NCI-H510A treated with DMSO at 0.1 percent for 48 hours (cell line): ENCODE measurements at regions not wholly inside any gene's neighbourhood (a gene's known extent, or its start where the extent isn't known, plus 50 kb on each side); places are given as distances from the start of the nearest gene placed in this dataset.
A peak's percentile ranks its signal among the peaks of the same experiment; 100 is the strongest.
"Not testable (repeated sequence)": the region's sequence is repeated elsewhere in the genome, so short reads cannot be mapped to it uniquely, and the experiment has no call there.

Experiments used
- DNase-seq: peaks from one replicate; lab custom pipeline; 2025; lab: John Stamatoyannopoulos, UW

DNA sequence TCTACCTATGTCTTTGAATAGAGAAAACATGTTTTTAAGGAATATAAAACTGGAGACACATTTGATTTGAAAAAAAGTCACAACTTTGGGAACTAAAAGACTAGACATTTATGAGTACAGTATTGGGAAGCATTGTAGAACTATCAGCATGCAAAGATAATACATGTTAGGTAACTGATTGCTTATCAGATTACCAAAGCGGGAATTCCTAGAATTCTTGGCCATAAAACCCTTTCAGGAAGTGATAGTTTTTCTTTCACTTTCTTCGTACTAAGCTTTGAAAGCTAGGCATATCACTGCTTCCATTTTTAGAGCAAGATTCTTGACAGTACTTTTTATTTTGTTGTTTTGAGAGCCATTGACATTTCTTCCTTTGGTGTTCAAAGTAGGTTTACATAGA lies 646.6 kb upstream of the PITX2 start:
- DNase-seq: no peak

DNA sequence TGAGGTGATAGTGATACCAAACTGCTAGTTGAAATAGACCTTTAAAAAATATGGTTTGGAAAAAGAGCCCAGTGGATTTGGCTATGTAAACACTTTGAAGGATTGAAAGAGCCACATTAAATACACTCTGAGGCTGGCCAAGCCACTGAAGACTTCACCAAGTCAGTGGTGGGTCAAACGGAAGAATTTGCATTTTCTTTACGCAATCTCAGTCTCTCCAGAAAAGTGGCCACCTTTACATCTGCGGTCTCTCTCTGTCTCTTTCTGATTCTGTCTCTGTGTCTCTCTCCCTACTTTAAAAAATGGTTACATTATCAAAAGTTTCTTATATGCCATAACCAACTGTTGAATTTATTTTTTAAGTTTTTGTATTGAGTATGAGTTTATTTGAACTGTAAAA lies 651.2 kb upstream of the PITX2 start:
- no peak for DNase-seq

DNA sequence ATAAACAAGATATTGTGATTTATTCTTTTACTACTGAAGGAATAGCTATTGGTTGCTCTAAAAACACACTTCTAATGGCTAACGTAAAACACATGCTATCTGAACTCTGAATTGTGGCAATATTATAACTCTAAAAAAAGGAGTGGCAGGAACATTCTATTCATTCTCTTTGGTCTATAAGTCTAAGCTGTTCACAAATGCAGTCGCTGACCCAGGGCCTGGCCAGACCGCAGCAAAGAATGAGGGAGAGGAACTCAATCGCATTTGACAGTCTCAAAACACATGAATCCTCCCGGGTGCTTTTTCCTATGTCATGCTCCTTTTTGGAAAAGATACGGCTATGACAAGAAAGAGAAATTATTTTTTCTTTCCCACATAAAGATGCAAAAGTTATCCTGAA lies 651.6 kb upstream of the PITX2 start:
- DNase-seq: no peak

DNA sequence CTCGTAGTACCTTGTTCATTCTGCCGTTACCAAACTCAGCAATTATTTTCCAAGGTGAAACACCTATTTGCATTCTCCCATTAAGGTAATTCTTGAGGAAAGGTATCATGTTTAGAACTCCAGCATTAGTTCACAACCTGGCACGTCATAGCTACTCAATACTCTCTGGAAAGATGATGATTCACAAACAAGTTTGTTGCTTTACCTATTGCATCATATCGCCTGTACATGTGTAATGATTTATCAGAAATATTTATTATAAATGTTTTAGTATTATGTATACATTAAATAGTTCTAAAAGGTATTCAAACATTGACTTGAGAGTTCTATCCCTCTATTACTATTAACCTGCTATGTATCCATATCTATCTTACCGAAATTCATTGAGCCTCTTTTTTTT lies 658.3 kb upstream of the PITX2 start:
- no peak for DNase-seq

DNA sequence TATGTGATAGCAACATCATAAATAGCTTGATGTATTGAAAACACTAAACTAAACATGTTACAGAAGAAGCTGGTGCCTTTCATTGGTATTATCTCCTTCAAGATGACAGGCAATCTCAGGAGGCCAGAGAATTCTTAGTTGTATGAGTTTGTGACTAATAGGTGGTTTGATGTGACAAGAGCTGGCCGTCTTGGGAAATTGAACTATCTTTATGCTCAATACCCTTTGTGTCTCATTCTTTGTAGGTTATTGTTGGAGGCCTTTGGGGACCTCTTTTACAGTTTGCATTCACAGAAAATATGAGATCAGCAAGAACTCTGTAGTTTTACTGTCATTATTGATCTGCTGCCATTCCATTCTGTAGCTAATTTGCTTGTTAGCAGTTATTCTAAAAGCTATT lies 659.2 kb upstream of the PITX2 start:
- no peak for DNase-seq

DNA sequence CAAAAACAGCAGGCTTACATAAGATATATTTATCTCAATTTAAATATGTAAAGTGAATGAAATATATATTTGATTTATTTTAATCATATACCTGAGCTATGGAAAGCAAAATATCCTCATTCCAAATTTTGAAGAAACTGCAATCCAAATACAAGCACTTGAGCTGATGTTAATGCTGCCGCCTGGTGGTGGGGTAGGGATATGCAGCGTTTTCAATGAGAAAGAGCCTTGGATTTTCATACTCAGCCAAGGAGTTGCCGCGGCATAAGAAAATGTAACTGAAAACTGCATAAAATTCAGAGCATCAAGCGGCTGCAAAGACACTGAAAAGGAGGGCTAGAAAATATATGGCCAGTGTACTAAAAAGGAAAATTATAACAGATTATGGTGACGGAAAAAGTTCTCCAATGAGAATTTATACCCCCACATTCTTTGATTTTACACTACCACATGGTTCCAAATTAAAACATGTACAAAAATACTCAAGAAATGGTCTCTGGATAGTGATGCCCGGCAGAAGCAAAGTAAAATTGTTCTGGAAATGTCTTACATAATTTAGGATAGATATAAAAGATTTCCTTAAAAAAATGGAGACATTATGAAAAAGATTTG lies 660.3 kb upstream of the PITX2 start:
- peak; percentile 9 for DNase-seq

DNA sequence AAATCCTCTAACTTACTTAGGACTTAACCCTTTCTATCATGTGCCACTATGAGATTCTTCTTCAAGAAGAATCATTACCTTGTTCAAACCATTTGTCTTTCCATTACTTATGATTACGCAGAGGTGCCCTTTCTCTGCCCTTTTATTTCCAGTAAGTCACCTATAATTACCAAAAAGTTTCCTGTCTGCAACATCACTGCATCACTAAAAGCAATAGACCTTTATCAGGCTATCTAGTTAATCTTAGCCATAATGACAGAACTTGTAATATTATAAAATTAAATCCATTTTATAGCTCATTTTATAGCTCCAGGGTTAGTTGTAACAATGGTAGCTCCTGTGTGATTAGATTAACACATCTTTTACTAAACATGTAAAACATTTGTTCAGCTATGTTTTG lies 673.6 kb upstream of the PITX2 start:
- no peak for DNase-seq

DNA sequence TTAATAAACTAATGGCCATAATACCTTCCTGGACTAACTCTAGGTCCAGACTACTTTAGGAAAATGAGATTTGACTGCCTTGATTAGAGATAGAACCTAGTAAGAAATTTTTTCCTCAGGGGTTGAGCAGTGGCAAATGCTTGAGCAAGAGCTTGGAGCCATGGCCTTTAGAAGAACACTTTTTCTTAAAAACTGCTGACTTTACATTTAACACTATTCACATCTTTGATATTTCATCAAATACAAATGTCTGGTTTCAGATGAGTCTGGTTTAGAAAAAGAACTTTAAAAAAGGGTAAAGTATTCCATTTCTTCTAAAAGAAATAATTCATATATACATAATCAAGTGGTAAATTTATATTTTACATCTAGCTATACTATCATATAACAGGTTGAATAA lies 680.9 kb upstream of the PITX2 start:
- no peak for DNase-seq

DNA sequence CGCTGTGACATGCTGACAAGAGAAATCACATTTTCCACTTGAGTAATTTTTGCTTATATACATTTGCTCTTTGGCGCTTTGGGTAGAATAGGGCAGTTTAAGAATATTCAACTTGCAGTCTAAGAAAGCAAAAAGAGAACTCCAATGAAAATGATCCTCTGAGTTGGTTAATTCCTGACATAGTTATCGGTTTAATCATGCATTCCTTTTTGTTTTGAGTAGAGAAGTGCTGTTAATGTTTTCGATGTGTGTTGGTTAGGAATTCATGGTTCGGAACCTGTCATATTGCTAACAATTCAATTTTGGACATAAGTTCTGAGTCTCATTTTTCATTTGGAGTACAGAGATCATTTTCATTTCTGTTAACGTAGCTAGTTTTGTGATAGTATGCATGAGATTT lies 700.6 kb upstream of the PITX2 start:
- no peak for DNase-seq

DNA sequence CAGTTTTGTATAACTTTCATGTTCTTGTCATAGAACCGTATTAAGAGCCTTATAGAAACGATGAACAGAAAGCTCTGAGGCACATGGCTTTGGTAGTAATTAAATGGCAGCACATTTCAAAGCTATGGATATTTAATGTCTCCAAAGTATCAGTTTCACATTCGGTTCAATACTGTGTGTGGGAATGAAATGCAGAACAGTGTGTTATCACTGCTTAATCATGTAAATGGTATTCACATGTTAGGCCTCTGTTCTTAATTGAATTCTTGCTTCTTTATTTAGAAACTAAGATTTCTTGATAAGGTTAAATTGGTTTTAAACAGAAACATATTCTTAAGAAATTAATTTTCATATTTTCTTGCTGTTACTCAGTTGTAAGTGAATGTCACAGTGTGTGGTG lies 701.0 kb upstream of the PITX2 start:
- DNase-seq: no peak

DNA sequence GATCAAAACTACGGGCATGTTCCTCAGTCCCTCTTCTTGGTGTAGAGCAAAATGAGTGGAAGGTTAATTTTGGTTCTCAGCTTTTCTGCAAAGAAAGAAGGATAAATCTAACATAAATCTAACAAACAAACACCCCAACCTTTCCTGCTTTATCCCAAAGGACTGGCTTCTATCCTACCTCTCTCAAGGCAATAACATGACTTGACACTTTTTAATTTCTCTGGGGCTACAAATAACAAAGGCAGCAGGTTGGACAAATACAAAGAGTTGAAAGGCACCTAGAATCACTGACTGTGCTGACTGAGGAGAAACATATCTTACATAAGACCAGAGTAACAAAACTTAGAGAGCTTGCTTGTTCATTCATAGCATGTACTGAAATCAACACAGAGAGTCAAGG lies 703.6 kb upstream of the PITX2 start:
- DNase-seq: no peak

DNA sequence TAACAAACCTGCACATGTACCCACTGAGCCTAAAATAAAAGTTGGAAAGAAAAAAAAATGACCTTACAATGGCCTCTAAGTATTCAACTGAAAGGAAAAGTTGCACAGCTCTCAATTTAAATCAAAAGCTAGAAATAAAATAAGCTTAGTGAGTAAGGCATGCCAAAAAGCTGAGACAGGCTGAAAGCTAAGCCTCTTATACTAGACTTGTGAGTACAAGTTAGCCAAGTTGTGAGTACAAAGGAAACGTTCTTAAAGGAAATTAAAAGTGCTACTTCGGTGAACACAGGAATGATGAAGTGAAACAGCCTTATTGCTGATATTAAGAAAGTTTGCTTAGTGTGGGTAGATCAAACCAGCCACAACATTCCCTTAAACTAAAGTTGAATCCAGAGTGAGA lies 707.9 kb upstream of the PITX2 start:
- DNase-seq: no peak

DNA sequence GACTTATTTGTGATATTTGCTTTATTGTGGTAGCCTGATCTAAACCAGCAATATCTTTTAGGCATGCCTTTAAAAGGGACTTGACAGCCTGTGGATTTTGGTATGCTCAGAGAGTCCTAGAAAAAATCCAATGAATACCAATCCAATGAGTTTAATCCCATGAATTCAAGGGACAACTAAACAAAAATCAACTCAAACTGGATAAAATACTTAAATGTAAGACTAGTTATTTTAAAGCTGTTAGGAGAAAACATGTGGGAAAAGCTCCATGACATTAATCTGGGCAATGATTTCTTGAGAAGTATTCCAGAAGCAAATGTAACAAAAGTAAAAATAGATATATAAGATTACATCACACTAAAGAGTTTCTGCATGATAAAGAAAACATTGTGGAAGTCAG lies 711.5 kb upstream of the PITX2 start:
- DNase-seq: no peak

DNA sequence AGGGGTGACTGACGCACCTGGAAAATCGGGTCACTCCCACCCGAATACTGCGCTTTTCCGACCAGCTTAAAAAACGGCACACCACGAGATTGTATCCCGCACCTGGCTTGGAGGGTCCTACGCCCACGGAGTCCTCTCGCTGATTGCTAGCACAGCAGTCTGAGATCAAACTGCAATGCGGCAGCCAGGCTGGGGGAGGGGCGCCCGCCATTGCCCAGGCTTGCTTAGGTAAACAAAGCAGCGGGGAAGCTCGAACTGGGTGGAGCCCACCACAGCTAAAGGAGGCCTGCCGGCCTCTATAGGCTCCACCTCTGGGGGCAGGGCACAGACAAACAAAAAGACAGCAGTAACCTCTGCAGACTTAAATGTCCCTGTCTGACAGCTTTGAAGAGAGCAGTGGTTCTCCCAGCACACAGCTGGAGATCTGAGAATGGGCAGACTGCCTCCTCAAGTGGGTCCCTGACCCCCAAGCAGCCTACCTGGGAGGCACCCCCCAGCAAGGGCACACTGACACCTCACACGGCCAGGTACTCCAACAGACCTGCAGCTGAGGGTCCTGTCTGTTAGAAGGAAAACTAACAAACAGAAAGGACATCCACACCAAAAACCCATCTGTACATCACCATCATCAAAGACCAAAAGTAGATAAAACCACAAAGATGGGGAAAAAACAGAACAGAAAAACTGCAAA lies 714.5 kb upstream of the PITX2 start:
- peak; percentile 1 for DNase-seq

DNA sequence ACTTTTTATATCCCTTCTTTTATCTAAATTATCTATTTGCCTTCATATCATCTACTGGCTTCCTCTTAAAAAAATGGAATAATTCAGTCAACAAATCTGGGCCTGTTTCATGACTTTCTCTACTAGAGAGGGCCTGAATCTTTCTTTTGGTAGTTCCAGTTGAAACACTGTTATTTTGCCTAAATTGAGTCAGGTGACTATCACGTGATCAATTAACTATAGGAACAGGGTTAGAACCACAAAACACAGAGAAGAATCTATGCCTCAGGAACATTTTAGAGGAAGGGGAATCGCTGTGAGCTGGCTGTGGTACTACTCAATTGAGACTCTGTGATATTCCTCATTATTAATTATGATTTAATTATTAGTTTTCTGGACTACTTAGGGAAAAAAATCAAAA lies 736.7 kb upstream of the PITX2 start:
- no peak for DNase-seq

DNA sequence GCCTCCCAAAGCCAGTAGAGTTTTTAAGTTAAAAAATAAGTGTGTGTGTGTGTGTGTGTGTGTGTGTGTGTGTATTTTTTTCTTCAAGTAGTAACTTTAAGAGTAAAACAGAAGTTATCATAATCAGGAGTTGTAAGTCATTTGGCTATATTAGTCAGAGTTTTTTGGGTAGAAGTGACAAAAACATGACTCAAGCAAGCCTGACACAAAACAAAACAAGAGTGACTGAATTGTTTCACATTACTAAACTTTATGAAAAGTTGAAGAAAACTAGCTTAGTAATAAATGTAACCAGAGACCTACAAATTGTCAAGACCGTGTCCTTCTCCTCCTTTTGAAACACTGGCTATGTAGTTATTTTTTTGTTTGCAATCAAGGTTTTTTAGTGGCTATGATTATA lies 738.0 kb upstream of the PITX2 start:
- DNase-seq: no peak

DNA sequence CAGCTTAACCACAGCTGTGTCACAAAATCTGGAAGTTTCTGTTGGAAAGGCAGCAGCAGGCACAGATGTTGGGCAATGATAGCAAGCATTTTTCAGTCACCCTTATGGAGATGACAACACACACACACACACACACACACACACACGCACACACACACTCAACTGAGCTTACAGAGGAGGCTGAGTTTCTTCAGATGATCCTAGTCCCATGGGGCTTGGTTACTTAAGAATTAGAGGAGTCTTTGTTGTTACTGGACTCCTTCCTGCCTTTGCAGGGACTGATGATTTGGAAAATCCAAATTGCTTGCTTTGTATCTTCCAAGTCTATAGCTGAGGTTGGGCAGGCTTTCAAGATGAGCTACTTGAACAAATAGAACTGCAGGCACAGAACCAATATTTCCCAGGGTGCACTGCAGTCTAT lies 740.1 kb upstream of the PITX2 start:
- no peak for DNase-seq

DNA sequence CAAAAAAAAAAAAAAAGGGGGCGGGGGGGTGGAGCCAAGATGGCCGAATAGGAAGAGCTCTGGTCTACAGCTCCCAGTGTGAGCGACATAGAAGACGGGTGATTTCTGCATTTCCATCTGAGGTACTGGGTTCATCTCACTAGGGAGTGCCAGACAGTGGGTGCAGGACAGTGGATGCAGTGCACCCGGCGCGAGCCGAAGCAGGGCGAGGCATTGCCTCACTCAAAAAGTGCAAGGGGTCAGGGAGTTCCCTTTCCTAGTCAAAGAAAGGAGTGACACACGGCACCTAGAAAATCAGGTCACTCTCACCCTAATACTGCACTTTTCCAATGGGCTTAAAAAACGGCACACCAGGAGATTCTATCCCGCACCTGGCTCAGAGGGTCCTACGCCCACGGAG lies 755.0 kb upstream of the PITX2 start:
- DNase-seq: not testable (repeated sequence)

DNA sequence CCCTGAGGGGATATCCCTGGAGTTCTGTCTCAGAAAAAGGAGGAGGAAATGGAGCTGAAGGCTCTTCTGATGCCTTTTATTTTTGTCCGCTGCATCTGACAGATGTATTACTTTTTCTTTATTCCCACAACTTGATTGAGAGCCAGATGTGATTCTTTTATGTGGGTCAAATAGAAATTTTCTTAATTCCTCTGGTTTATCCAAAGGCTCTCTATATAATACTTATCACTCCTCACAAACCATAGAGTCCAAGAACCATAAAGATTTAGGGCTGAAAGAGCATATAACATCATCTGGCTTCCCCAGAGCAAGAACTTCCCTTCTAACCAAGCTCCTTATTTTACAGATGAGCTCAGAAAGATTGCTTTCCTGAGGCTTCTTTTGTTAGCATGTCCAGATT lies 756.7 kb upstream of the FAM241A start:
- DNase-seq: no peak

DNA sequence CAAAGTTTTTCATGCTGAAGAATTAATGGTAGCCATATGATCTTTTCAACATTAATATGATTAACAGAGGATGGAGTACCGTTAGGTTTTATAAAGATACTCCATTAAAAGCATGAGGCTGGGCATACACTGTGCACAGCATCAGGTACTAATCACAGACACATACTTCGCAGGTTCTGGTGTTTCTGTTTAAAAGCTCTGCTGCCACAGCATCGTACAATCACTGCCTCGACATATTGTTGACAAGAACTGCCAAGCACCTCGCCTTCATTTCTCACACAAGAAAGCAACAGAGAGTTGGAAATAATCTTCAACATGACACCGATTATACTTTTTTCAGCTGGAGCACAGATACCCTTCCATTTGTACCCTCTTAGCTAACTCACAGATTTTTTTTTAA lies 753.4 kb upstream of the FAM241A start:
- no peak for DNase-seq

DNA sequence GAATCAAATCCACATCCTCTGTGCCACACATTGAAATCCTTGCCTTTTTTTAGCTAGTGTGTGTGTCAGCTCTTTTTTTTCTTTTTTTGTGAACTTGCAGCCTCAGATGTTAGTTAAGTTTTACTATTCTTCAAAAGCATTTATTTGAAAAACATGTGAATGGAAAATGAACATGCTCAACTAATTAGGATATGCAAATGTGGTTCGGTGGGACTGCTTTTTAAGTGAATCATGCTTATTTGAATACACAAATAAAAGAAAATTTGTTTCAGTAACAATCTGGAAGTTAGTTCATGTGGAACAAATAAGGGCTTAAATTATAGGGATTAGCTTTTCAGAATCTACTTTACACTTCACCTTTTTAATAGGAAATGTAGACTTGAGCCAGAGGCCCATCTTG lies 751.5 kb upstream of the FAM241A start:
- no peak for DNase-seq

DNA sequence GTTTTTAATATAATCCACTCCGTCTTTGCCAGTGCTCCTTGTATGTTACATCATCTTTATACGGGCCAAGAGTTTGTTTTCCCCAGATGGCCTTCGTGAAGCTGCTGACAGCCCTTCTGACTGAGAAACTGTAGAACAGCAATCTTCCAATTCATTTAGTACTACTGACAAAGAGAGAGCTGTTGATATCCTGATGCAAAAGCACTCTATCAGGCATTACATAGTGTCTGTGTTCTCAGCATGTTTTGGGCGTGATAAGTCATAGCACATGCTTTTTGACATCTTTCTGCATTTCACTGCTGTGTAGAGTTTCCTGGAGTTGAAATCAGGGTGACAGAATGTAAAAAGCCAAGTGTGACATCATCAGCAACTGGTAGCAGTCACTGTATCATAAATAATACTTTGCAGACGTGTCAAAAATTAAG lies 746.3 kb upstream of the FAM241A start:
- peak; percentile 1 for DNase-seq

DNA sequence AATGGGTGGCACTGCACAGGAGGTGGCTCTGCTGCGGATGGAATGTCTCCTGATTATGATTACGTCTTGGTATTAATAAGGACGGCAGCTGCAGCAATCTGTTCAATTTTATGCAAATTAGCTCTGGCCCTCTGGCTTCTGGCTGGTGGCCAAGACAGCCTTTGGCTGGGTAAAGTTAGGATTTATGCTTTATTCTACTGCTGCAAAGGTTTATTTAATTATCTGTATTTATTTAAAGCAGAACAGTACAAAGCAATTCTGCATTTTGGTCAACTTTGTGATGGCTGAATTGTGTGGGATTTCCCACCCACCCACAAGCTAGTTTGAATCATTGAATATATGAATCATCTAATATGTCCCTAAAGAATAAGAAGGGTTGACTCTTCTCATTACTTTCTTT lies 745.6 kb upstream of the FAM241A start:
- peak; percentile 1 for DNase-seq

DNA sequence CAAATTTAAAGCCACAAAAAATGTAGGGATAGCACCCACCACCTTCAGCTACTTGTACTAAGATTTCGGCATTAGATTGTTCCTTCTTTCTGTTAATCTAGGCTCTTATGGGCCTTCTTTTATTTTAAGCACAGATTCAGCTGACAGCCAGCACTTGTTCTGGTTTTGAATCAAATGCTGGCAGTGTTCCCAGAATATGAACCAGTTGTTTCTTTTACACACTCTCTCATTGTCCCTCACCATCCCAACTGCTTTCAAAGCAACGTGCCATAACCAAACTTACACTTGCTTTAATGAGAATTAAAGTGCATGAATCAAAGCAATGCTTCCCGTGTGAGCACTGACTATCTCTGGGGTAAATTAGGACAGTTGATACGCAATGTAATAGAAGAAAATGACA lies 744.5 kb upstream of the FAM241A start:
- peak; percentile 47 for DNase-seq
